Astrocyte of the spinal cord (primary cell): ENCODE measurements at regions not wholly inside any gene's neighbourhood (a gene's known extent, or its start where the extent isn't known, plus 50 kb on each side); places are given as distances from the start of the nearest gene placed in this dataset.
"Not testable (repeated sequence)": the region's sequence is repeated elsewhere in the genome, so short reads cannot be mapped to it uniquely, and the experiment has no call there.

ENCODE experiments used
- DNase-seq: peaks from one replicate; pipeline ENCODE4 v3.0.0; 2011; ENCODE audit warnings: low read depth, low spot score
- H3K4me3 ChIP-seq: 2 replicates; pipeline ENCODE4 v1.5.1; 2011; ENCODE audit warnings: low read depth, mild to moderate bottlenecking, low read length, moderate library complexity
- CTCF ChIP-seq: IDR thresholded peaks from 2 replicates; pipeline ENCODE4 v1.5.1; 2012; ENCODE audit warnings: low read depth, mild to moderate bottlenecking, low read length, inconsistent platforms
- in situ Hi-C: cut with HindIII; loops from 2 replicates; pipeline ENCODE4 v1.10.0; 2017; ENCODE audit warnings: low sequenced_read_pairs

- TF ChIP-seq CTCF = peak; percentile 63
- H3K4me3 ChIP-seq = no peak overlapping the region
- in situ Hi-C loops = no loop called here
- peak; percentile 39 for DNase-seq
These were observed 63.2 kb upstream of the SNX19 start for GRCh38 chr11:130979386-130979972.

- no peak for TF ChIP-seq CTCF
These were observed 64.0 kb upstream of the SNX19 start for GRCh38 chr11:130980071-130980862.

GRCh38 chr11:130984241-130984640 lies 68.0 kb upstream of the SNX19 start:
- in situ Hi-C loops, DNase-seq, H3K4me3 ChIP-seq: not testable (repeated sequence)

More at GRCh38 chr11:130980071-130980862, 64.0 kb upstream of the SNX19 start:
- DNase-seq = no peak
- no peak overlapping the region for H3K4me3 ChIP-seq
- in situ Hi-C loops = no loop called here

GRCh38 chr11:130992788-130993187 lies 76.5 kb upstream of the SNX19 start:
- no peak for DNase-seq
- TF ChIP-seq CTCF = no peak
- in situ Hi-C loops = no loop called here
- no peak overlapping the region for H3K4me3 ChIP-seq

GRCh38 chr11:130994043-130994442 lies 77.8 kb upstream of the SNX19 start:
- TF ChIP-seq CTCF = no peak
- in situ Hi-C loops = no loop called here

GRCh38 chr11:130995266-130995665 lies 79.0 kb upstream of the SNX19 start:
- DNase-seq = no peak
- no peak for TF ChIP-seq CTCF
- H3K4me3 ChIP-seq = no peak overlapping the region
- in situ Hi-C loops = no loop called here

More at GRCh38 chr11:130994043-130994442, 77.8 kb upstream of the SNX19 start:
- DNase-seq = no peak
- H3K4me3 ChIP-seq = no peak overlapping the region

GRCh38 chr11:130997278-130997677 lies 81.0 kb upstream of the SNX19 start:
- no peak for TF ChIP-seq CTCF
- in situ Hi-C loops = no loop called here
- no peak for DNase-seq
- H3K4me3 ChIP-seq = no peak overlapping the region
